HEK293T (cell line): ENCODE measurements at regions not wholly inside any gene's neighbourhood (a gene's known extent, or its start where the extent isn't known, plus 50 kb on each side); places are given as distances from the start of the nearest gene placed in this dataset.

Experiments used
- BHLHE40 ChIP-seq: fragments of 450-650 bp; IDR thresholded peaks from 2 replicates; pipeline ENCODE4 v1.6.1; 2016; ENCODE audit warnings: mild to moderate bottlenecking, moderate library complexity, borderline replicate concordance
- ELF4 ChIP-seq: fragments of 450-650 bp; IDR thresholded peaks from 2 replicates; pipeline ENCODE4 v1.6.1; 2017; ENCODE audit warnings: antibody characterized with exemption
- SP1 ChIP-seq: fragments of 450-650 bp; IDR thresholded peaks from 2 replicates; pipeline ENCODE4 v1.6.1; 2017

- no peak for TF ChIP-seq SP1
- no peak for TF ChIP-seq ELF4
- no peak for TF ChIP-seq BHLHE40
Observed at GRCh38 chr14:95404583-95404982, 84.9 kb upstream of the CLMN start.
